WTC11 (cell line): ENCODE measurements at regions not wholly inside any gene's neighbourhood (a gene's known extent, or its start where the extent isn't known, plus 50 kb on each side); places are given as distances from the start of the nearest gene placed in this dataset.

ENCODE experiments used
- CTCF ChIP-seq: fragments of 200-600 bp; IDR thresholded peaks from 2 replicates; pipeline ENCODE4 v1.8.0; 2022; ENCODE audit warnings: antibody characterized with exemption
- E2F1 ChIP-seq: sonication (generic); formaldehyde crosslinking; IDR thresholded peaks from 2 replicates; pipeline ENCODE4 v1.8.0; 2022; ENCODE audit warnings: mild to moderate bottlenecking, missing genetic modification reagents
- FOXK1 ChIP-seq: sonication (generic); formaldehyde crosslinking; IDR thresholded peaks from 2 replicates; pipeline ENCODE4 v1.8.0; 2022; ENCODE audit warnings: mild to moderate bottlenecking, moderate library complexity, missing genetic modification reagents
- KAT7 ChIP-seq: sonication (generic); formaldehyde crosslinking; IDR thresholded peaks from 2 replicates; pipeline ENCODE4 v1.8.1; 2023; ENCODE audit warnings: missing genetic modification reagents, mild to moderate bottlenecking, borderline replicate concordance
- NR2C2 ChIP-seq: sonication (generic); formaldehyde crosslinking; IDR thresholded peaks from 2 replicates; pipeline ENCODE4 v1.8.0; 2022; ENCODE audit warnings: mild to moderate bottlenecking, missing genetic modification reagents
- RELA ChIP-seq: sonication (generic); formaldehyde crosslinking; IDR thresholded peaks from 2 replicates; pipeline ENCODE4 v1.8.1; 2022; ENCODE audit warnings: missing genetic modification reagents, mild to moderate bottlenecking, borderline replicate concordance
- SP1 ChIP-seq: sonication (generic); formaldehyde crosslinking; conservative IDR thresholded peaks from 2 replicates; pipeline ENCODE4 v1.8.1; 2022; ENCODE audit warnings: missing genetic modification reagents
- TEAD4 ChIP-seq: sonication (generic); formaldehyde crosslinking; IDR thresholded peaks from 2 replicates; pipeline ENCODE4 v1.8.0; 2022; ENCODE audit warnings: mild to moderate bottlenecking, missing genetic modification reagents
- ZMAT4 ChIP-seq: fragments of 250-450 bp; sonication (Bioruptor Pico); IDR thresholded peaks from 2 replicates; pipeline ENCODE4 v1.9.0; 2021; ENCODE audit warnings: mild to moderate bottlenecking
- ZNF423 ChIP-seq: fragments of 250-450 bp; sonication (Bioruptor Pico); IDR thresholded peaks from 2 replicates; pipeline ENCODE4 v2.1.2; 2022; ENCODE audit warnings: mild to moderate bottlenecking, moderate library complexity

GRCh38 chr16:75861311-75862097 lies 135.2 kb upstream of the CPHXL start:
- TF ChIP-seq CTCF (no peak), RELA (CRISPR knock-in tag) (no peak), KAT7 (CRISPR knock-in tag) (no peak), FOXK1 (CRISPR knock-in tag) (no peak), TEAD4 (CRISPR knock-in tag) (no peak), NR2C2 (CRISPR knock-in tag) (no peak), ZNF423 (no peak), SP1 (CRISPR knock-in tag) (no peak), E2F1 (CRISPR knock-in tag) (no peak), ZMAT4 (CRISPR knock-in tag) (no peak)
